GM23338 (cell line): ENCODE measurements at regions not wholly inside any gene's neighbourhood (a gene's known extent, or its start where the extent isn't known, plus 50 kb on each side); places are given as distances from the start of the nearest gene placed in this dataset.

ENCODE experiments used
- ATAC-seq: fragments of 200-7000 bp; cut with Tn5 transposase; 3 replicates; pipeline ENCODE4 v1.9.1; 2020
- DNase-seq: peaks from one replicate; pipeline ENCODE4 v3.0.0-alpha.2; 2015; ENCODE audit warnings: low spot score
- H2AFZ ChIP-seq: fragments of 200-600 bp; sonication (generic); 2 replicates; pipeline ENCODE4 v1.8.0; 2016; ENCODE audit warnings: antibody characterized with exemption, mild to moderate bottlenecking, moderate library complexity
- H3F3A ChIP-seq: fragments of 200-600 bp; sonication (generic); replicated peaks from 2 replicates; pipeline ENCODE4 v1.8.0; 2017; ENCODE audit warnings: antibody characterized with exemption, mixed run types, low read depth
- H3K27ac ChIP-seq: fragments of 200-600 bp; sonication (generic); 2 replicates; pipeline ENCODE4 v1.6.1; 2016; ENCODE audit warnings: low read depth
- H3K27me3 ChIP-seq: fragments of 200-600 bp; sonication (generic); 2 replicates; pipeline ENCODE4 v1.8.0; 2016; ENCODE audit warnings: mild to moderate bottlenecking, mixed run types, moderate library complexity; ENCODE audit not compliant: insufficient read depth
- H3K36me3 ChIP-seq: fragments of 200-600 bp; sonication (generic); 2 replicates; pipeline ENCODE4 v1.8.0; 2016; ENCODE audit warnings: mild to moderate bottlenecking; ENCODE audit not compliant: insufficient read depth
- H3K4me1 ChIP-seq: fragments of 200-600 bp; sonication (generic); 2 replicates; pipeline ENCODE4 v1.8.0; 2016; ENCODE audit warnings: mild to moderate bottlenecking, moderate library complexity; ENCODE audit not compliant: insufficient read depth
- H3K4me2 ChIP-seq: fragments of 200-600 bp; sonication (generic); 2 replicates; pipeline ENCODE4 v1.7.1; 2017; ENCODE audit warnings: mixed run types
- H3K4me3 ChIP-seq: fragments of 200-600 bp; sonication (generic); 2 replicates; pipeline ENCODE4 v1.6.1; 2016; ENCODE audit warnings: mixed run types
- H3K79me2 ChIP-seq: fragments of 200-600 bp; sonication (generic); replicated peaks from 2 replicates; pipeline ENCODE4 v1.8.0; 2017; ENCODE audit warnings: mild to moderate bottlenecking; ENCODE audit not compliant: insufficient read depth
- H3K9me2 ChIP-seq: fragments of 200-600 bp; sonication (generic); 2 replicates; pipeline ENCODE4 v1.8.0; 2017; ENCODE audit not compliant: insufficient read depth
- H4K20me1 ChIP-seq: fragments of 200-600 bp; sonication (generic); replicated peaks from 2 replicates; pipeline ENCODE4 v1.8.0; 2017; ENCODE audit warnings: mild to moderate bottlenecking; ENCODE audit not compliant: insufficient read depth
- H3K27ac Mint-ChIP-seq: 2 replicates; pipeline ENCODE4 v1.8.0; 2020; ENCODE audit warnings: inconsistent platforms, mild to moderate bottlenecking, moderate library complexity, mixed read lengths
- H3K27me3 Mint-ChIP-seq: 3 replicates; pipeline ENCODE4 v1.8.0; 2022; ENCODE audit warnings: low read depth, mild to moderate bottlenecking, moderate library complexity, mixed read lengths, inconsistent platforms; ENCODE audit not compliant: insufficient read depth, poor library complexity
- H3K36me3 Mint-ChIP-seq: 3 replicates; pipeline ENCODE4 v1.8.0; 2021; ENCODE audit warnings: low read depth, mild to moderate bottlenecking, inconsistent platforms, moderate library complexity, mixed read lengths
- H3K4me1 Mint-ChIP-seq: 3 replicates; pipeline ENCODE4 v1.8.0; 2020; ENCODE audit warnings: mild to moderate bottlenecking, inconsistent platforms, mixed read lengths
- H3K4me3 Mint-ChIP-seq: 3 replicates; pipeline ENCODE4 v1.8.0; 2021; ENCODE audit warnings: moderate library complexity, mild to moderate bottlenecking, inconsistent platforms, mixed read lengths
- H3K9me3 Mint-ChIP-seq: 3 replicates; pipeline ENCODE4 v1.8.0; 2020; ENCODE audit warnings: moderate library complexity, mild to moderate bottlenecking, inconsistent platforms, mixed read lengths
- CREB1 ChIP-seq: fragments of 250-450 bp; sonication (Bioruptor Pico); IDR thresholded peaks from 2 replicates; pipeline ENCODE4 v1.5.0; 2020; ENCODE audit warnings: low read depth, mild to moderate bottlenecking, moderate library complexity
- EZH2phosphoT487 ChIP-seq: fragments of 200-600 bp; sonication (generic); IDR thresholded peaks from one replicate; pipeline ENCODE4 v1.8.1; 2018; ENCODE audit warnings: antibody characterized with exemption; ENCODE audit not compliant: unreplicated experiment
- JUNB ChIP-seq: IDR thresholded peaks from one replicate; pipeline ENCODE4 v1.6.1; 2016; ENCODE audit warnings: antibody characterized with exemption; ENCODE audit not compliant: unreplicated experiment
- NANOG ChIP-seq: IDR thresholded peaks from 2 replicates; pipeline ENCODE4 v1.6.1; 2016; ENCODE audit warnings: antibody characterized with exemption, borderline replicate concordance
- POLR2AphosphoS5 ChIP-seq: IDR thresholded peaks from 2 replicates; pipeline ENCODE4 v1.6.1; 2016; ENCODE audit warnings: antibody characterized with exemption, low read depth
- STAT1 ChIP-seq: IDR thresholded peaks from one replicate; pipeline ENCODE4 v1.6.1; 2016; ENCODE audit warnings: antibody characterized with exemption; ENCODE audit not compliant: unreplicated experiment
- ZNF114 ChIP-seq: fragments of 250-450 bp; sonication (Bioruptor Pico); IDR thresholded peaks from 2 replicates; pipeline ENCODE4 v1.5.0; 2020; ENCODE audit warnings: mild to moderate bottlenecking, moderate library complexity
- ZNF331 ChIP-seq: fragments of 250-450 bp; sonication (Bioruptor Pico); IDR thresholded peaks from 2 replicates; pipeline ENCODE4 v1.5.0; 2020; ENCODE audit warnings: low read depth, mild to moderate bottlenecking, moderate library complexity
- TF ChIP-seq, protein P1 (sequence below), 2 experiments: fragments of 200-600 bp in 1 of 2; sonication (generic) in 1 of 2; conservative IDR thresholded peaks; 2 replicates each; pipeline versions ENCODE4 v1.5.1 to v1.6.1; 2016 to 2017; ENCODE audit warnings: antibody characterized with exemption in 2 of 2, low read depth in 2 of 2, mild to moderate bottlenecking in 2 of 2, moderate library complexity in 1 of 2
- TF ChIP-seq, protein P2 (sequence below): IDR thresholded peaks from one replicate; pipeline ENCODE4 v1.6.1; 2018; ENCODE audit warnings: antibody characterized with exemption; ENCODE audit not compliant: unreplicated experiment

- H3K36me3 Mint-ChIP-seq, result no peaks in the 10 kb centered on the region; the same call in 2 of the 3 replicates
- Histone ChIP-seq H3K4me3 (no peak overlapping the region), H4K20me1 (no peaks in the 10 kb centered on the region), H3K36me3 (no peaks in the 10 kb centered on the region), H3F3A (no peaks in the 10 kb centered on the region), H3K9me2 (peaks cover 8% of the 10 kb centered on the region; the same call in 1 of the 2 replicates), H3K4me1 (no peaks in the 10 kb centered on the region), H3K4me2 (no peak overlapping the region), H2AFZ (no peak overlapping the region), H3K27ac (no peak overlapping the region), H3K27me3 (no peaks in the 10 kb centered on the region), H3K79me2 (no peaks in the 10 kb centered on the region)
- H3K9me3 Mint-ChIP-seq, result 0 out of 3 replicates have a peak, but pooled peaks cover 5% of the 10 kb centered on the region
- DNase-seq (no peak), ATAC-seq (no peak)
- H3K4me1 Mint-ChIP-seq, result no peaks in the 10 kb centered on the region
- H3K4me3 Mint-ChIP-seq, result no peak overlapping the region
- peaks cover 6% of the 10 kb centered on the region for H3K27me3 Mint-ChIP-seq
- TF ChIP-seq POLR2AphosphoS5 (no peak), JUNB (no peak)
- TF ChIP-seq, protein P1, sequence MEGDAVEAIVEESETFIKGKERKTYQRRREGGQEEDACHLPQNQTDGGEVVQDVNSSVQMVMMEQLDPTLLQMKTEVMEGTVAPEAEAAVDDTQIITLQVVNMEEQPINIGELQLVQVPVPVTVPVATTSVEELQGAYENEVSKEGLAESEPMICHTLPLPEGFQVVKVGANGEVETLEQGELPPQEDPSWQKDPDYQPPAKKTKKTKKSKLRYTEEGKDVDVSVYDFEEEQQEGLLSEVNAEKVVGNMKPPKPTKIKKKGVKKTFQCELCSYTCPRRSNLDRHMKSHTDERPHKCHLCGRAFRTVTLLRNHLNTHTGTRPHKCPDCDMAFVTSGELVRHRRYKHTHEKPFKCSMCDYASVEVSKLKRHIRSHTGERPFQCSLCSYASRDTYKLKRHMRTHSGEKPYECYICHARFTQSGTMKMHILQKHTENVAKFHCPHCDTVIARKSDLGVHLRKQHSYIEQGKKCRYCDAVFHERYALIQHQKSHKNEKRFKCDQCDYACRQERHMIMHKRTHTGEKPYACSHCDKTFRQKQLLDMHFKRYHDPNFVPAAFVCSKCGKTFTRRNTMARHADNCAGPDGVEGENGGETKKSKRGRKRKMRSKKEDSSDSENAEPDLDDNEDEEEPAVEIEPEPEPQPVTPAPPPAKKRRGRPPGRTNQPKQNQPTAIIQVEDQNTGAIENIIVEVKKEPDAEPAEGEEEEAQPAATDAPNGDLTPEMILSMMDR (conservative IDR thresholded peaks at IDR 0.05; ENCODE audit: low read depth in 2 of 2), result no peak
- H3K27ac Mint-ChIP-seq, result no peak overlapping the region
Observed at GRCh38 chr6:76532647-76533046, 460.2 kb upstream of the IMPG1 start.

- Histone ChIP-seq H3K27me3 (no peaks in the 10 kb centered on the region), H2AFZ (no peak overlapping the region), H3K36me3 (no peaks in the 10 kb centered on the region; the same call in 1 of the 2 replicates), H4K20me1 (no peaks in the 10 kb centered on the region), H3F3A (no peaks in the 10 kb centered on the region), H3K4me1 (no peaks in the 10 kb centered on the region), H3K4me2 (no peak overlapping the region), H3K9me2 (no peaks in the 10 kb centered on the region), H3K4me3 (no peak overlapping the region), H3K27ac (no peak overlapping the region), H3K79me2 (no peaks in the 10 kb centered on the region)
- DNase-seq (no peak), ATAC-seq (no peak)
- H3K36me3 Mint-ChIP-seq, result peaks cover 10% of the 10 kb centered on the region; the same call in 1 of the 3 replicates
- no peak overlapping the region for H3K27ac Mint-ChIP-seq
- H3K4me3 Mint-ChIP-seq, result no peak overlapping the region
- H3K9me3 Mint-ChIP-seq, result peaks cover 12% of the 10 kb centered on the region
- H3K4me1 Mint-ChIP-seq, result no peaks in the 10 kb centered on the region
- H3K27me3 Mint-ChIP-seq, result peaks cover 2% of the 10 kb centered on the region
- TF ChIP-seq ZNF331, result no peak
- TF ChIP-seq, protein P1 (conservative IDR thresholded peaks at IDR 0.05; ENCODE audit: low read depth in 2 of 2), result no peak
- TF ChIP-seq, protein P2, sequence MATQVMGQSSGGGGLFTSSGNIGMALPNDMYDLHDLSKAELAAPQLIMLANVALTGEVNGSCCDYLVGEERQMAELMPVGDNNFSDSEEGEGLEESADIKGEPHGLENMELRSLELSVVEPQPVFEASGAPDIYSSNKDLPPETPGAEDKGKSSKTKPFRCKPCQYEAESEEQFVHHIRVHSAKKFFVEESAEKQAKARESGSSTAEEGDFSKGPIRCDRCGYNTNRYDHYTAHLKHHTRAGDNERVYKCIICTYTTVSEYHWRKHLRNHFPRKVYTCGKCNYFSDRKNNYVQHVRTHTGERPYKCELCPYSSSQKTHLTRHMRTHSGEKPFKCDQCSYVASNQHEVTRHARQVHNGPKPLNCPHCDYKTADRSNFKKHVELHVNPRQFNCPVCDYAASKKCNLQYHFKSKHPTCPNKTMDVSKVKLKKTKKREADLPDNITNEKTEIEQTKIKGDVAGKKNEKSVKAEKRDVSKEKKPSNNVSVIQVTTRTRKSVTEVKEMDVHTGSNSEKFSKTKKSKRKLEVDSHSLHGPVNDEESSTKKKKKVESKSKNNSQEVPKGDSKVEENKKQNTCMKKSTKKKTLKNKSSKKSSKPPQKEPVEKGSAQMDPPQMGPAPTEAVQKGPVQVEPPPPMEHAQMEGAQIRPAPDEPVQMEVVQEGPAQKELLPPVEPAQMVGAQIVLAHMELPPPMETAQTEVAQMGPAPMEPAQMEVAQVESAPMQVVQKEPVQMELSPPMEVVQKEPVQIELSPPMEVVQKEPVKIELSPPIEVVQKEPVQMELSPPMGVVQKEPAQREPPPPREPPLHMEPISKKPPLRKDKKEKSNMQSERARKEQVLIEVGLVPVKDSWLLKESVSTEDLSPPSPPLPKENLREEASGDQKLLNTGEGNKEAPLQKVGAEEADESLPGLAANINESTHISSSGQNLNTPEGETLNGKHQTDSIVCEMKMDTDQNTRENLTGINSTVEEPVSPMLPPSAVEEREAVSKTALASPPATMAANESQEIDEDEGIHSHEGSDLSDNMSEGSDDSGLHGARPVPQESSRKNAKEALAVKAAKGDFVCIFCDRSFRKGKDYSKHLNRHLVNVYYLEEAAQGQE, result no peak
- TF ChIP-seq EZH2phosphoT487, result no peak
- TF ChIP-seq POLR2AphosphoS5, result no peak
- no peak for TF ChIP-seq CREB1
- TF ChIP-seq NANOG, result no peak
- TF ChIP-seq ZNF114, result no peak
- TF ChIP-seq STAT1, result no peak
Observed at GRCh38 chr6:76518443-76518842, 446.0 kb upstream of the IMPG1 start.
